Sciatic nerve (tissue), 2 donors: ENCODE measurements at regions not wholly inside any gene's neighbourhood (a gene's known extent, or its start where the extent isn't known, plus 50 kb on each side); places are given as distances from the start of the nearest gene placed in this dataset.

Experiments
- ATAC-seq: fragments of 200-7000 bp; cut with Tn5 transposase; one replicate; pipeline ENCODE4 v1.9.1; 2020; ENCODE audit warnings: mild to moderate bottlenecking, moderate library complexity
- DNase-seq: peaks from one replicate; pipeline ENCODE4 v3.0.0-alpha.2; 2020; ENCODE audit warnings: low spot score
- intact Hi-C: fragments of 100-400 bp; cut with DNase I; formaldehyde crosslinking; loops from one replicate; pipeline ENCODE4 v1.14.2; 2022
- donor health status: DM: no; HTN: no; CAD: no.
- donor health status: DM: no; HTN: no; CAD: no.

DNA sequence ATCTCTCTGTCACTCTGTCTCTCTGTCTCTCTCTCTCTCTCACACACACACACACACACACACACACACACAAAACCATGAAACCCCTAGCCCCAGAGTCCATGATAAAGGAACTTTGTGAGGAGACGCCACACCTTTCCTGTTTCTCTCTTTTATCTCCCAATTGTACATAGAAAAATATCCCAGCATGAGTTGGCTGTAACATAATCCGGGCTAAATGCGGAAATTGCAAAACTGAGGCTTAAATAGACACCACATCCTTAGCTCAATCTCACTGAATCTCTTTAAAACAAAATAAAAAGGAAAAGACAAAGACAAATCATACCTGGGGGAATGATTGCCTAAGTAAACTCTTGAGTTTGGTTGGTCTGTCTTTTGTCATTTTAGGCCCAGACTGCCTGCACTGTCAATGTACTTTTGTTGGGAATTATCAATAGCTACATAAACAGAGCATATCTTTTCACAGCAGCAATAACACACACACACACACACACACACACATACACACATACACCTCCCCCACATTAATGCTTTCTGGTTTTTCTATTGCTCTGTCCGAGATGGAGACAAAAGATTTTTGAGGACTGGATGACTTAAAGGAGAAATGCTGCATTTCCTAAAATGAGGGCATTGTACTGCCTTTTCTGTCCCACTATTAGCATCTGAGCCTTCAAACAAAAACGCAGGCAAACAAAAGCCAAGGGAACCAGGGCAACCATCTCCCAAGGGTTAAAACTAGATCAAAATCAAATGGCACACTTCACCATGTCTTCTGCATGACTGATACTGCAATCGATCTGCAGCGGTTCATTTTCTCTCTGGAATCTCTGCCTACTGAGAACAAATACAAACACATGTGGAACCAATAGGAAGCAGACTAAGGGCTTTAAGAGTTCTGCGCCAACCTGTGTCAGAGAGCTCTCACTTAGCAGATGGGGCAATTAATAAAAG, 321.5 kb downstream of the NFIB start:
- intact Hi-C loops = no loop called here
- DNase-seq (no peak), ATAC-seq (peak; percentile 46)

DNA sequence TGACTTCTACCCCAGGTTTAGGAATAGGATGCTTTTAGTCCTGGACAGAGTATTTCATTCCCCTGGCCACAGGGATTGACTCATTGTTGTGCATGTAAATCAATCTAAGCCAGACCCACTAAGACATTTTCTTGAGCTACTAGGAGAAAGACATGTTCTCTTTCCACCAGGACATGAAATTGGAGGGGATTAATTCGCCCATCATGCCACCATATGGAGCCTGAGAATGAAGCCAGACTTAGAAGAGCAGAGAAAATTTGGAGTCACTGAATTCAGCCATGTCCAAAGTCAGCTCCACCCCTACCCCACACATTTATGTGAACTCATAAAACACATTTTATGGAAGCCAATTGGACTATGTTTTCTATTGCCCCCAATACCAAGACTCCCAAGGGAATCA, 322.5 kb downstream of the NFIB start:
- intact Hi-C loops = no loop called here
- ATAC-seq (no peak), DNase-seq (no peak)

DNA sequence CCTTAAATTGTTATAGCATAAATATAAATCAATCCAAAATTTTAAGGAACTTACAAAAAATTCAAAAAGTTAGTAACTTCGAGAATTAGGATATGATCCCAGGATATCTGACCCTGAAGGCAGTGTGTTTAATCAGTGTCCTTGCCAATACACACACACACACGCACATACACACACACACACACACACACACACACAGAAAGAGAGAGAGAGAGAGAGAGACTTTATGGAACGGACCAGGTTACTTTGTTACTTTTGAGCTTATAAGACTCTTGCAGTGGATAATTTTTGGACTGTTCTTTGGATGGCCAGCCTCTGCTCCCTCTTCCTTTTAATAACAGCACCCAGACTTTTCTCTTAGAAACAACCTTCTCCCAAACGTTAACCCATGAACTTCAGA, 322.9 kb downstream of the NFIB start:
- no peak for ATAC-seq

DNA sequence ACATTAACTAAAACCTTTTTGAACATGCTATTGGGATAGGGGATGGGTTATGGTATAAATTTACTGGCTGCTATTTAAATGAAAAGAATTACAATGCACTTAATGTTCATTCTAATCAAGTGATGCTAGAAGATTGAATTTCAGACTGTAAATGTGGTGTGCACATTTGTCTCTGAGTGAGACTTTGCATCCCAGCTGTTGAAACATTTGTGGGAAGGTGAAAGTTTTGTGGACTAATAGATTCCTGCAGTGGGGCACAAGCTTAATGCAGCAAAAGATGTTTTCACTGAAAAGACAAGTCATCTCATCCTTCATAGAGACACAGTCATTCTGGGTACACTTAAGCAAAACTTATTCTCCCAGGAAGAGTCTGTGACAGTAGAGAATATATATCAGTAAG, 323.6 kb downstream of the NFIB start:
- intact Hi-C loops = no loop called here
- no peak for ATAC-seq
- no peak for DNase-seq

More for the DNA sequence above, 322.9 kb downstream of the NFIB start:
- no peak for DNase-seq
- intact Hi-C loops = no loop called here

DNA sequence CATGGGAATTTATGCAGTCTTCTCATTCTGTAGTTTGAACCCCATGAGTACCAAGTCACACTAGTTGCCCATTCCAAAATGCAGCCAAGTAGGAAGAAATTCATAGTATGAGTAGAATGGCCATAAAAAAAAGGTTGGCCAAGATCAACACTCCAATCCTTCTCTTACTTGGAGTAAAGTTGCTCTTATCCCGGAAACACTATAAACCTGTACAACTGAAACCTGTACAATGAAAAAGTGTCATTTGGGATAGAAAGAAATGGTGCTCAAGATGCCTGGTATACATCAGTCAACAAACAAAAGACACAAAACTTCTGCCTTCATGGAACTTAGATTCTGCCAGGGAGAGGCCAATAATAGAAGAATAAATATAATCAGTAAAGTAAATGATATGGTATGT, 325.0 kb downstream of the NFIB start:
- intact Hi-C loops = no loop called here
- ATAC-seq (no peak), DNase-seq (no peak)

DNA sequence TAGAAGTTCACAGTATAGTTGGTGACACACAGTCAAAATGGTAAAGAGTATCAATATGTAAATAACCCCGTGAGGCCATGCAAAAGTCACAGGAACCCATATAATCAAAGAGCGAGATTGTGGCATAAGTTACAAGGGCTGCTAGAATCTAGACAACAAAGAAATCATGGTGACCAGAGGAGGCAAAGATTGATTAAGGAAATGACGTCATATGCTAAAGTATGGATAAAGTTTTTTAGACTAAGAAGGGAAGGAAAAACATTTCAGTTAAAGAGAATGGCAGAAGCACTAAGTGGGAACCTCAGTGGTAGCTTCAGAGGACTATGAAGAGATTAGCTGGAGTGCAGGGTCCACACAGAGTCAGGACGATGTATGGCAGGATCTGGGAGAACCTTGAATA, 330.3 kb downstream of the NFIB start:
- ATAC-seq (no peak), DNase-seq (no peak)
- intact Hi-C loops = no loop called here

DNA sequence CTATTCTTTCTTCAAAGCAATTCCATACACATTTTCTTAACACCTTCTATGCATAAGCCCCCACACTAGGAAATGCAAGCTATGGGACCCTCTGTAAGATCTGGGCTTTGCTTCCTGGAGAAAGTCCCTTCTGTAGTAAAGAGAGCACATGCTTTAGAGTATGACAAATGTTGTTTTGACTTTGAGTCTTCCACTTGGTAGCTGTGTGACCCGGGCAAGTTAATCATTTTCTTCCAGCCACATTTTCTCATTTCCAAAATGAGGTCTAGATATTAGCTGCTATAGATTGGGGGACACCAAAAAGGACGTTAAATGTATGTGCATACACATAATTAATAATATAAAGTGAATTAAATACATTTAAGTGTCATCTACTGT, 334.0 kb downstream of the NFIB start:
- intact Hi-C loops = no loop called here
- no peak for DNase-seq
- no peak for ATAC-seq

DNA sequence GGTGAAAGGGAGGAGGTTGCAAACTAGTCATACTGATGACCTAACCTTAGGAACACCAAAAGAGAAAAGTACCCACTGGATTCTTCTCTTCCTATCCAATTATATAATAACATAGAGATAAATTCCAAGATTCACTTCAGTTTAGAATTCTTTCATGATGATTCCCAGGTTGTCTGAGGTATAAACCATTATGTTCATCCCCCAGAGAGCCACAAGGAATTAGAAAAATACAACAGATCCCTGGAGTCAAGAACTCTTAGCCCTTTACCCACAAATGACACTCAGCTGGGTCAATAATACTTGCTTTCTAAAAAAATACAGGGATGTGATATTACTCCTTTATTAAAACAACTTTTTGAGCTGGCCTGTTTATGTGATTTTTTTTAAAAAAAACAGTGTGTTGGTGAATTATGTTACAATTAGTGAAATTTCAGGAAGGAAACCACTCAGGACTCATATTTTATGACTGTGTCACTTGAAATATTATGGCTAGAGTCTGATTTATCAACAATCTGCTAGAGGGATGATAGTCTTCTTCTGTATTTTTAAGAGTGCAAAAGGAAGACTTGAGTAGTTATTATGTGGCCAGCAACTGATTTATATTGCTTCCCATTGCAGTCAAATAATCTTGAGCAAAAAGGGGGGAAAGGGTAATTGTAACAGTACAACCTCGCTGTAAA, 338.2 kb downstream of the NFIB start:
- DNase-seq (no peak), ATAC-seq (peak; percentile 49)
- intact Hi-C loops = no loop called here

DNA sequence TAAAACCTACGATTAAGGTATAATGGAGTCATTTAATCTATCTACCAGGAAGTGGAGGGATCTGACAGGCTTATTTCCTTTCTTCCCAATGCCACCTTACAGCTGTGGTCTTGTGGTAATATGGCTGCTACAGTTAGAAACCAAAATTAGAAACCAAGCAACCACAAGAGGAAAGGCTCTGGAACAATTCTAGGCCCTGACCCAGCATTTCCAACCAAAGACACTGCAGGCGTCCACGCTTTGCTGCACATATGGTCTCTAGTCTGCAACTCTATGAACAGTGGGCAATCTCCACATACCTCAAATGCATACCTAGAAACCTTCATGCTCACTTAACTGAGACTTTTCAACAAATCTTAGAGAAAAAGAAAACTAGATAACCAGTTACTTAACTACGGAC, 339.1 kb downstream of the NFIB start:
- intact Hi-C loops = no loop called here
- DNase-seq (no peak), ATAC-seq (no peak)

DNA sequence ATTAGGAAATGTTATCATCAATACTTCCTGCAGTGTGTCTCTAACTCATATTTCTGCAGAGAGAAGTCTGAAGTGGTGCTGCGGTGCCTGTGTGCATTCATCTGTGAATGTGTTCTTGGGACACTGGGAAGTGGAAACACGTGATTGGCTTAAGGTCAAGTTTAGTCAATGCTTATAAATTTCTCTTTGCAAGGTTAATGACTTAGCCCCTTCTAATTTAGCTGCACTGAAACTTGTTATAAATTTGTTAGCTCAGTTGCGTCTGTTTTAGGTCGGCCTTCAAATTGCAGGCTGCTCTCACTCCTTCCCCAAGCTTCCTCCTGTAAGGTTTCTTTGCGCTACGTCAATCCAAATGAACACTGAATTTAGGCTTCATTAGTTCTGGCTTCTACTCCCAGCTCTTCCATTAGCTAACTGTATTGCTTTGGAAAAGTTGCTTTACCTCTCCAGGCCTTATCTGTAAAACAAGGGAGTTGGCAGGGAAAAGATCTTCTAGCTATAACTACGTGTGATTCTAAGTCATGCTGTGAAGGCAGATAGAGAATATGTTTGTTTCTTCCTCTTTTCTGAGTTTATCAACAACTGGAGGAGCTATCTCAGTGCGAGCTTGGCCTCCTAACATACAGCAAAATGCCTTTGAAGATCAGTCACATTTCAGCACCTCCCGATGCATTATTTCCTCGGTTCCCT, 341.8 kb downstream of the NFIB start:
- intact Hi-C loops = no loop called here
- no peak for ATAC-seq

DNA sequence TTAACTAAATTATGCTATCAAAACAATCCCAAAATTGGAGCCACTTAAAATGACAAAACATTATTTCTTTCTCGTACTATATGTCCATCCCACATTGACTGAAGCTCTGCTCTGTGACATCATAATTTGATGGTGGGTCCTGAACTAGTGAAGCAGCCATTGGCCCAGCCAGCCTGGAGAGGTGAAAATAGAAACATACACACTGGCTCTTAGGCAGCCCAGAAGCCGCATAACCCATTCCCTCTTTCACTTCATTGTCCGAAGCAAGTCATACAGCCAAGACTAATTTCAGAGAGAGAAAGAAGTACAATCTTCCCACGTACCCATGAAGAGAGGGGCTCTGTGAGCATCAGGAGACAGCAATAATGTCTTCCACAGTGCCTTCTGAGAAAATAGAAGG, 342.5 kb downstream of the NFIB start:
- intact Hi-C loops = no loop called here
- ATAC-seq (no peak), DNase-seq (no peak)

More for the DNA sequence above, 341.8 kb downstream of the NFIB start:
- DNase-seq = no peak

DNA sequence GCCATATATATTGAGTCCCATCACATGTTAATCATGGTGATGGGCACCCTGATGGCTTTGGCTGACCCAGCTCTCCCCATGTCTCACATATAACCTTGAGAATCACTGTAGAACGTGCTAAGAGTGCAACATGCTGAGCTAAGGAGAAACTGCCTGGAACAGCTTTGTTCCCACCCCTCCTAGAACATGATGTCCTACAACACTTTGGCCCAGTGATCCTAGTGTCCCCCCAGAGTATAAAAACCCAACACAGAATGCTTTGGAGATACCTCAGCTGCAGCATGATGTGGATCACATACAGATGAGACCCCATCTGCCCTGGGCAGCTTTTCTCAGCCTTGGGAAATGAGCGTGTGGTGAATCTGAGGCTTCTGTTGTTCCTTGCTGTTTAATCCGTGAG, 343.5 kb downstream of the NFIB start:
- intact Hi-C loops = no loop called here
- DNase-seq (no peak), ATAC-seq (peak; percentile 83)

DNA sequence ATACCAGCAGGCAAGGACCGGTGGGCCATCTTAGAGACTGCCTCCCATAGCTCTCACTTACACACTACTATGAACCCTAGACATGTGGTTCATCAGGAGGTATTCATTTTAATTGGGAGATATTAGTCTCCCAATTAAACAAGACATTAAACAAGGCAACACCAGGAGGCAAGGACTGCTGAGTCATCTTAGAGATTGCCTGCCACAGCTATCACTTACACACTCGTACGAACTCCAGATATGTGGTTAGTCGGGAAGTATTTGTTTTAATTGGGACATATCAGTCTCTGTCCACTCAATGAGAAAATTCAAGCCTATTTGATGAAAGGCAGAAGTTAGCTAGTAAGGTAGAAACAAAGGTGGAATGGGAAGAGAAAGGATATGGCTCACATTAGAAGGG, 343.9 kb downstream of the NFIB start:
- intact Hi-C loops = no loop called here
- ATAC-seq = peak; percentile 22
- DNase-seq = no peak

DNA sequence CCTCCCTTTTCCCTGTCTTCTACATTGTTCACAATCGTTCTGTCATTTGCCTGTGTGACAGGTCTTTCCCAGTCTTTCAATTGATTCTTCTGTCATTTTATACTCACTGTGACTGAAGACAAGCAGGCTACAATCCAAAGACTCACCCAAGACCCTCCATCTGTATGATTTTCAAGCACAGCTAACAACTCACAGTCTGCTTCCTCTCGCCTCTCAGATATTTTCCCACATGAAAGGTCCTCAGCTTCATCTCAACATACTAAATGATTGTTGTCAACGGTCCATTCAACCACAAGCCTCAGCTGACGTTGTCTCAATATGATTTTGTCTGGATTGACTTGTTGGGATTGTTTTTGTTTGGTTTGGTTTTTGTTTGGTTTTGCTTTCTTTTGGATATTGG, 346.5 kb downstream of the NFIB start:
- intact Hi-C loops = no loop called here
- no peak for ATAC-seq
- DNase-seq = no peak

DNA sequence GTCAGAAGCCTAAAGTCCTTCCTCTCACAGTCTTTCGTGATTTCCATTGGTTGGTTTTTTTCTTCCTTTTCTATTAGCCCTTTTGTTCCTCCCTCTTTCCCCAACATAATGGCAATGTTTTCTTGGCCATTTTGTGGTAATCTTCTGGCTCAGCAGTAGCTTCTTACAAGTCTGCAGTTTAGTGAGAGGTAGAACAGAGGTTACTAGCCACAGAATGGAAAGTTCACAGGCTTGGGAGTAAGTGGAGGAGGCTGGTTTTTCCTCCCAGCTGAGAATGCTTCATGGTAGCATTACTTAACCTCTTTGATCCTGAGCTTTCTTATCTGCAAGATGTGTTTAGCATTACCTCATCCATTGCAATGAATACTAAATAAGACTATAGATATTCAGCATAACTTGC, 346.9 kb downstream of the NFIB start:
- DNase-seq = no peak
- no peak for ATAC-seq
- intact Hi-C loops = no loop called here

DNA sequence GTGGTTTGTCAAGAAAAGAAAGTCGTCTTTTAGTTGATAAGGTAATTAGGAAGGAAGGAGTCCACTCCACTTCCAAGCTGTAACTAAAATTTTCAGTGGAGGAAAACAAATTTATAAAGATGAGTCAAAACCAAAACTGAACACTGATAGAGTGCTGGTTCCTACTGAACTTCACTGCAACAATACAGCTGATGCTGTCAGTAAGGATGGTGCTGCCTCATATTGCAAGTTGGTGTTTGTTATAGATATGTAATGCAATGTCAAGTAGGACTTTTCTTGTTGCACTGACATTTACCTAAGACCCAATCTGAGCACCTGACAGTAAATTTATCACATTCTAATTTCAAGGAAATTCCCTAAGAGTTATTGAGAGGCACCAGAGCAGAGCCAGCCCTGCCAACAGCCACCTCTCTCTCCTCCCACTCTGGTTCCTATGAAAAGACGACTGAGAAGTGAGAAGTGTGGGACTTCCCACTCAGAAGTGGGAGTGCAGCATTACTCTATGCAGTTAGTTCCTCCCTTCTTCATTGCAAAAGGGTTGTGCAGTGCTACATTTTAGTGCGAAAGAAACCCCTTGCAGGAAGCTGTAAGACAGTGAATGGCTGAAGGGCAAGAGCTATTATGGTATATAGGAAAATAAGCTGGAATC, 350.8 kb downstream of the NFIB start:
- ATAC-seq (no peak), DNase-seq (no peak)
- intact Hi-C loops = no loop called here

DNA sequence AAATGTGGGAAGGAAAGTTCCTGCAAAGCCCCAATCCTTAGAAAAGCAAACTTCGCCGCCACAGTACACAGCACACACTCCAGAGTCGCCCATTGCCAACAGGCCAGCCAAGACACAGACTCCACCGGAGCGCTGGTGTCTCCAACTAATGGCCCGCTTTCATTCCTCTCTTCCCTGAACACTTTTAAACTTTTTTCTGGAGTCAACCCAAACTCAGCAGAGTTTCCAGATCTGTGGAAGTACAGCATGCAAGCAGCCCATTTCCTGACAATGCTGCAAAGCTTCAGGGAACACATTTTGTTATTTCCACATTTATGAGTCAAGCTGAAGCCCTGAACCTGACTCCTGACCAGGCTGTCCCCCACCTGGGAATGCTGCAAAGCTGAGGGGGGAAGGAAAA, 351.9 kb downstream of the NFIB start:
- intact Hi-C loops = no loop called here
- no peak for DNase-seq
- peak; percentile 66 for ATAC-seq

DNA sequence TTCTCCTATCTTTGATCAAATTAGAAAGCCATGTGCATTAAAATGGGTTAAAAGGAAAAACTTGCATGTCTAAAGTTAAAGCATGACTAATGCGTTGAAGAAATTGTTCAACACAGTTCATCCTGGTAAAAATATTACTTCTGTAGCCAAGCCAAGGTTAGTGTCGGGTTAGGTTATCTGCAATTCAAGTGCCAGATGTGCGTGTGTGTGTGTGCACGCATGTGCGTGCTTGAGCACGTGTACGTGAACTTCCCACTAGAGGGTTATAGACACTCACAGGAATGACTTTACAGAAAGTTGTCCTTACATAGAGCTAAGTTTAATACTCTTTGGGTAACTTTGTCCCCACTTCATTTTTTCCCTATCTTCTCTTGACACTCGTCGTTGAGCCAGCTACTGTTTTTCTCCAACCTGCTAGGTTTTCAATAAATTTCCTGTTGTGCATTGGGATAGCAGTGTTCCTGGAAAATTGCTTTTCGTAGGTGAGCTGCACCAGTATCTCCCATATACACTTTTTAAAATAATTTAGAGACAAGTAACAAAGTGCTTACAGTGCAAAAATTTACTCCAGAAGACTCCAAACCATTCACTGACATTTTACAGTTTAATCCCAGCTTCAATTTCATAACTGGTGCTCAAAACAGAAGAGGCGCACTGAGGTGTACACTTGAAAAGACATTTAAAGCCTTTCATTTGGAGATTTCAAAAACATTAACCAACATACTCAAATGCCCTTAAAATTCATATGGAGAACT, 353.8 kb downstream of the NFIB start:
- intact Hi-C loops = no loop called here
- DNase-seq = no peak
- ATAC-seq = no peak

DNA sequence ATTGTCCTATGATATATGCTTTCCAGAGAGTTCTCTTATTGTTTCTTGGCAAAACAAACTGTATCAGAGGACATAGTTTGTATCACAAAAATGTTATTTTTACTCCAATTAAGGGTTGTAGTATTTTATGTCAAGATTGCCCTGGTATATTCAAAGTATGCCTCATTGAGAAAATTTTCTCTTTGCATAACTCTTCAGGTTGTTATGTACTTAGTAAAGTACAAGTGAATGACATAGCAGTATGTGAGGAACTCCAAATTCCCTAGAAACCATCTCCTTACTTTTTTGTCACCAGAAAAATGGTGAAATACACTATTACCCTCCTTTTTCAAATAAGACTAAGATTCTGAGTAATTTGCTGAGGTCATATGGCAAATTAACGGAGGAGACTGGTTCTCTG, 355.3 kb downstream of the NFIB start:
- DNase-seq (no peak), ATAC-seq (no peak)
- intact Hi-C loops = no loop called here
